ENCODE measurements at regions not wholly inside any gene's neighbourhood (a gene's known extent, or its start where the extent isn't known, plus 50 kb on each side); places are given as distances from the start of the nearest gene placed in this dataset.

- peak; percentile 78 for DNase-seq (ENCODE audit: low spot score)
These were observed 118.7 kb upstream of the SMAD3 start for GRCh38 chr15:66946578-66947164.

GRCh38 chr15:66947471-66947870 lies 117.9 kb upstream of the SMAD3 start:
- no peak for DNase-seq (ENCODE audit: low spot score)

GRCh38 chr15:66948294-66948693 lies 117.1 kb upstream of the SMAD3 start:
- no peak for DNase-seq (ENCODE audit: low spot score)

GRCh38 chr15:66950114-66950513 lies 115.3 kb upstream of the SMAD3 start:
- no peak for DNase-seq (ENCODE audit: low spot score)

GRCh38 chr15:66951531-66952320 lies 113.7 kb upstream of the SMAD3 start:
- no peak for DNase-seq (ENCODE audit: low spot score)

GRCh38 chr15:66952756-66953522 lies 112.5 kb upstream of the SMAD3 start:
- DNase-seq (ENCODE audit: low spot score), result no peak

- DNase-seq (ENCODE audit: low spot score), result no peak
These were observed 111.7 kb upstream of the SMAD3 start for GRCh38 chr15:66953523-66954229.

- no peak for DNase-seq (ENCODE audit: low spot score)
These were observed 110.8 kb upstream of the SMAD3 start for GRCh38 chr15:66954601-66955000.

- DNase-seq (ENCODE audit: low spot score), result no peak
These were observed 110.3 kb upstream of the SMAD3 start for GRCh38 chr15:66955001-66955516.

- peak; percentile 73 for DNase-seq (ENCODE audit: low spot score)
These were observed 109.4 kb upstream of the SMAD3 start for GRCh38 chr15:66955871-66956585.

- DNase-seq (ENCODE audit: low spot score), result no peak
These were observed 108.6 kb upstream of the SMAD3 start for GRCh38 chr15:66956672-66957430.

GRCh38 chr15:66957431-66957720 lies 108.0 kb upstream of the SMAD3 start:
- no peak for DNase-seq (ENCODE audit: low spot score)

- no peak for DNase-seq (ENCODE audit: low spot score)
These were observed 106.3 kb upstream of the SMAD3 start for GRCh38 chr15:66959066-66959465.

GRCh38 chr15:66959875-66960274 lies 105.5 kb upstream of the SMAD3 start:
- DNase-seq (ENCODE audit: low spot score), result no peak

GRCh38 chr15:66960519-66960918 lies 104.9 kb upstream of the SMAD3 start:
- no peak for DNase-seq (ENCODE audit: low spot score)

GRCh38 chr15:66961407-66961884 lies 104.0 kb upstream of the SMAD3 start:
- DNase-seq (ENCODE audit: low spot score), result no peak

- no peak for DNase-seq (ENCODE audit: low spot score)
These were observed 103.5 kb upstream of the SMAD3 start for GRCh38 chr15:66961901-66962300.

GRCh38 chr15:66962522-66962921 lies 102.9 kb upstream of the SMAD3 start:
- no peak for DNase-seq (ENCODE audit: low spot score)

GRCh38 chr15:66963084-66963483 lies 102.3 kb upstream of the SMAD3 start:
- DNase-seq (ENCODE audit: low spot score), result no peak

GRCh38 chr15:66963710-66964109 lies 101.7 kb upstream of the SMAD3 start:
- no peak for DNase-seq (ENCODE audit: low spot score)

All from LoVo (cell line).